ENCODE measurements at regions not wholly inside any gene's neighbourhood (a gene's known extent, or its start where the extent isn't known, plus 50 kb on each side); places are given as distances from the start of the nearest gene placed in this dataset.

- no peak overlapping the region for H3K9ac ChIP-seq (replicated peaks; ENCODE audit: extremely low read depth, insufficient read depth, low read length)
Observed at GRCh38 chr12:127284021-127284420, 982.9 kb upstream of the TMEM132C start.

More at GRCh38 chr12:127284021-127284420, 982.9 kb upstream of the TMEM132C start:
- Histone ChIP-seq H3K9me1 (replicated peaks; ENCODE audit: control insufficient read depth, extremely low read depth, insufficient read depth, low read length) (no peaks in the 10 kb centered on the region), H3K4me3 (replicated peaks in 1 of 3; ENCODE audit: insufficient read depth in 1 of 3, low read depth in 1 of 3, low read length in 3 of 3) (no peak overlapping the region), H2AFZ (ENCODE audit: low read depth, low read length) (no peak overlapping the region), H4K20me1 (replicated peaks; ENCODE audit: control insufficient read depth, extremely low read depth, insufficient read depth, low read length) (no peaks in the 10 kb centered on the region), H3K9me3 (replicated peaks; ENCODE audit: control insufficient read depth, insufficient read depth, low read length) (peaks cover 5% of the 10 kb centered on the region), H3K27ac (ENCODE audit: insufficient read depth, low read depth, low read length) (peak overlapping the region; percentile 9), H3K36me3 (ENCODE audit: control insufficient read depth in 2 of 2, extremely low read depth in 1 of 2, insufficient read depth in 2 of 2, low read length in 2 of 2) (no peaks in the 10 kb centered on the region), H3K79me2 (ENCODE audit: control insufficient read depth, insufficient read depth, low read length) (no peaks in the 10 kb centered on the region), H3K4me1 (ENCODE audit: control insufficient read depth, extremely low read depth, insufficient read depth, low read length) (no peaks in the 10 kb centered on the region), H3K4me2 (ENCODE audit: insufficient read depth, low read length) (no peak overlapping the region), H3K27me3 (ENCODE audit: control insufficient read depth in 2 of 2, insufficient read depth in 2 of 2, low read length in 2 of 2) (no peaks in the 10 kb centered on the region)
- POLR2A ChIA-PET, result no interaction called here
- CTCF ChIA-PET, result no interaction called here
- dilution Hi-C loops (cut with MboI; ENCODE audit: extremely low pct_ligation_motif_present, low sequenced_read_pairs), result no loop called here
- intact Hi-C loops (cut with micrococcal nuclease), result no loop called here
- no TSS peak for BruUV-seq (replicated peaks)
- FAIRE-seq (no peak), DNase-seq (ENCODE audit: low read depth, low spot score) (no peak)
- no peak for TF ChIP-seq CTCF (IDR thresholded peaks at IDR 0.05; ENCODE audit: extremely low read depth in 1 of 2, insufficient read depth in 1 of 2, low read depth in 1 of 2, low read length in 2 of 2)
- TF ChIP-seq MYC (IDR thresholded peaks at IDR 0.05; ENCODE audit: low read depth, low read length), result no peak
- no peak for TF ChIP-seq POLR2AphosphoS5 (IDR thresholded peaks at IDR 0.05; ENCODE audit: insufficient read depth, low read depth, low read length)
- TF ChIP-seq GATA2 (IDR thresholded peaks at IDR 0.05; ENCODE audit: insufficient read depth, insufficient read length, low read depth, low read length), result no peak
- TF ChIP-seq POLR2A (IDR thresholded peaks at IDR 0.05; ENCODE audit: low read depth, low read length), result no peak
- no peak for TF ChIP-seq FOS (IDR thresholded peaks at IDR 0.05; ENCODE audit: borderline replicate concordance, insufficient read depth, low read length)
- no peak for TF ChIP-seq JUN (IDR thresholded peaks at IDR 0.05; ENCODE audit: borderline replicate concordance, insufficient read depth, insufficient read length, low read depth)
- TF ChIP-seq MAX (IDR thresholded peaks at IDR 0.05; ENCODE audit: insufficient read depth, insufficient read length), result no peak
- TF ChIP-seq EZH2 (IDR thresholded peaks at IDR 0.05; ENCODE audit: borderline replicate concordance, low read depth, low read length, severe bottlenecking), result no peak

Measured in endothelial cell of umbilical vein (primary cell).